ENCODE measurements at regions not wholly inside any gene's neighbourhood (a gene's known extent, or its start where the extent isn't known, plus 50 kb on each side); places are given as distances from the start of the nearest gene placed in this dataset.

- TF ChIP-seq, protein P1, sequence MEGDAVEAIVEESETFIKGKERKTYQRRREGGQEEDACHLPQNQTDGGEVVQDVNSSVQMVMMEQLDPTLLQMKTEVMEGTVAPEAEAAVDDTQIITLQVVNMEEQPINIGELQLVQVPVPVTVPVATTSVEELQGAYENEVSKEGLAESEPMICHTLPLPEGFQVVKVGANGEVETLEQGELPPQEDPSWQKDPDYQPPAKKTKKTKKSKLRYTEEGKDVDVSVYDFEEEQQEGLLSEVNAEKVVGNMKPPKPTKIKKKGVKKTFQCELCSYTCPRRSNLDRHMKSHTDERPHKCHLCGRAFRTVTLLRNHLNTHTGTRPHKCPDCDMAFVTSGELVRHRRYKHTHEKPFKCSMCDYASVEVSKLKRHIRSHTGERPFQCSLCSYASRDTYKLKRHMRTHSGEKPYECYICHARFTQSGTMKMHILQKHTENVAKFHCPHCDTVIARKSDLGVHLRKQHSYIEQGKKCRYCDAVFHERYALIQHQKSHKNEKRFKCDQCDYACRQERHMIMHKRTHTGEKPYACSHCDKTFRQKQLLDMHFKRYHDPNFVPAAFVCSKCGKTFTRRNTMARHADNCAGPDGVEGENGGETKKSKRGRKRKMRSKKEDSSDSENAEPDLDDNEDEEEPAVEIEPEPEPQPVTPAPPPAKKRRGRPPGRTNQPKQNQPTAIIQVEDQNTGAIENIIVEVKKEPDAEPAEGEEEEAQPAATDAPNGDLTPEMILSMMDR (IDR thresholded peaks at IDR 0.05) = no peak
- TF ChIP-seq POLR2AphosphoS5 (IDR thresholded peaks at IDR 0.05; ENCODE audit: insufficient read depth in 1 of 2, low read depth in 1 of 2) (no peak), POLR2A (IDR thresholded peaks at IDR 0.05) (no peak)
Measured at GRCh38 chr5:118551031-118551430, 437.3 kb downstream of the DTWD2 start.

All from vagina (tissue), 2 donors.